Transverse colon (tissue), 4 donors: ENCODE measurements at regions not wholly inside any gene's neighbourhood (a gene's known extent, or its start where the extent isn't known, plus 50 kb on each side); places are given as distances from the start of the nearest gene placed in this dataset.

Source experiments
- DNase-seq: peaks from one replicate; pipeline ENCODE4 v3.0.0-alpha.2; 2019
- H3K27ac ChIP-seq, 4 donors: fragments of 200-600 bp; sonication (generic); 2 replicates each; pipeline ENCODE4 v1.5.1; 2016 to 2018; ENCODE audit warnings: inconsistent platforms in 4 of 4
- H3K27me3 ChIP-seq: fragments of 200-600 bp; sonication (generic); 2 replicates; pipeline ENCODE4 v1.5.1; 2017; ENCODE audit warnings: inconsistent platforms
- H3K36me3 ChIP-seq, 4 donors: fragments of 200-600 bp; sonication (generic); 2 replicates each; pipeline ENCODE4 v1.5.1; 2017 to 2019; ENCODE audit warnings: inconsistent platforms in 4 of 4
- H3K4me1 ChIP-seq, 4 donors: fragments of 200-600 bp; sonication (generic); 2 replicates each; pipeline ENCODE4 v1.5.1; 2017 to 2020; ENCODE audit warnings: inconsistent platforms in 4 of 4
- H3K4me3 ChIP-seq, 4 donors: fragments of 200-600 bp; sonication (generic); 1 replicate in 1 of 4; 2 replicates in 3 of 4; pipeline versions ENCODE4 v1.5.1 to v1.6.1; 2017 to 2019; ENCODE audit warnings: inconsistent platforms in 4 of 4
- H3K9me3 ChIP-seq, 2 donors: fragments of 200-600 bp; sonication (generic); 2 replicates each; pipeline ENCODE4 v1.5.1; 2017 to 2019; ENCODE audit warnings: inconsistent platforms in 2 of 2
- CTCF ChIP-seq, 5 experiments: fragments of 200-600 bp in 3 of 5; fragments of 450-650 bp in 2 of 5; sonication (generic) in 3 of 5; IDR thresholded peaks; 1 replicate in 2 of 5; 2 replicates in 3 of 5; pipeline ENCODE4 v1.5.1; 2016 to 2017; ENCODE audit warnings: antibody characterized with exemption in 5 of 5, inconsistent platforms in 3 of 5, mild to moderate bottlenecking in 2 of 5, moderate library complexity in 1 of 5
- EP300 ChIP-seq: sonication (generic); formaldehyde crosslinking; IDR thresholded peaks from one replicate; pipeline ENCODE4 v1.6.1; 2017; ENCODE audit warnings: antibody characterized with exemption, low read depth
- POLR2A ChIP-seq: fragments of 450-650 bp; IDR thresholded peaks from one replicate; pipeline ENCODE4 v1.6.1; 2016; ENCODE audit warnings: antibody characterized with exemption, mild to moderate bottlenecking, moderate library complexity
- POLR2AphosphoS5 ChIP-seq, 3 donors: sonication (generic); formaldehyde crosslinking; IDR thresholded peaks; one replicate each; pipeline ENCODE4 v1.6.1; 2016; ENCODE audit warnings: antibody characterized with exemption in 3 of 3
- WGBS, 2 donors: methylation state at CpG; one replicate each; pipeline ENCODE4 v1.1.5; 2018; ENCODE audit warnings: low coverage in 1 of 2; 5-methylcytosine and 5-hydroxymethylcytosine counted together
- in situ Hi-C, 4 donors: fragments of 200-750 bp; cut with MboI; loops; one replicate each; pipeline versions ENCODE4 v1.15.0 to v1.15.1; 2017; ENCODE audit warnings: low sequenced_read_pairs in 3 of 4, low pct_ligation_motif_present in 1 of 4, low pct_unique_long_range_greater_than_20kb in 1 of 4
- intact Hi-C: fragments of 100-400 bp; cut with DNase I; formaldehyde crosslinking; loops from one replicate; pipeline ENCODE4 v1.15.1; 2023; ENCODE audit warnings: low total_unique reads

- Histone ChIP-seq H3K4me1 (peaks cover 3 to 19% (median 13%) of the 10 kb centered on the region in 4 donors), H3K36me3 (no peaks in the 10 kb centered on the region), H3K27ac (peak overlapping the region; percentile 35 to 67 (median 46)), H3K9me3 (no peaks in the 10 kb centered on the region), H3K27me3 (no peaks in the 10 kb centered on the region), H3K4me3 (peak overlapping the region in 1 of 4 donors; percentile 14)
- peak; percentile 73 for DNase-seq
- TF ChIP-seq EP300 (no peak), POLR2A (no peak), POLR2AphosphoS5 (IDR thresholded peaks at IDR 0.05) (no peak), CTCF (IDR thresholded peaks at IDR 0.05) (no peak)
- in situ Hi-C loops (no loop called here), intact Hi-C loops (no loop called here)
- 28 to 38% methylated on average over 3 to 8 of the region's 8 CpGs for WGBS, 2 donors
These were observed 88.6 kb upstream of the HNRNPU start for GRCh38 chr1:244952940-244953339.

DNA sequence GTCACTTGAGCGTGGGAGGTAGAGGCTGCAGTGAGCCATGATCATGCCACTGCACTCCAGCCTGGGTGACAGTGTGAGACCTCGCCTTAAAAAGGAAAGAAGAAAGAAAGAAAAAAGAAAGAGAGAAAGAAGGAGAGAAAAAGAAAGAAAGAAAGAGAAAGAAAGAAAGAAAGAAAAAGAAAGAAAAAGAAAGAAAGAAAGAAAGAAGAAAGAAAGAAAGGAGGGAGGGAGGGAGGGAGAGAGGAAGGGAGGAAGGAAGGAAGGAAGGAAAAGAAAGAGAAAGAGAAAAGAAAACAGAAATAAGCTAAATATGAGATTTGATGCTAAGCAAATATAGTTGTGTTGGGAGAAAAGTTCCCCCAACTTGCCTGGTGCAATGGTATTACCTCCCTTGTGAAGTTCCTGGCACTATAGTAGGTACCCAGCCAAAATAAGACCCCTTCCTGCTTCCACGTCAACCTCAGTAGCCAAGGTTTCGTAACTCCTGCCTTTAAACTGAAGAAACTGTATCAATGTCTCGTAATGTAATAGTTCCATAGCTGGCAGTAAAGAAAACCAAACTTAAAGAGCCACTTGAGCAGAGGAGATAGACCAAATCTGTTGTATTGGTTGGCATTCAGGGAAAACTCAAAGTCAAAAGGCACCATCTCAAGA is 88.1 kb upstream of the HNRNPU start:
- no peaks in the 10 kb centered on the region for H3K9me3 ChIP-seq
- no peaks in the 10 kb centered on the region for H3K36me3 ChIP-seq
- H3K4me1 ChIP-seq: peaks cover 3 to 19% (median 13%) of the 10 kb centered on the region in 4 donors
- intact Hi-C loops (no loop called here), in situ Hi-C loops (no loop called here)
- TF ChIP-seq CTCF (IDR thresholded peaks at IDR 0.05): no peak
- no peak for TF ChIP-seq POLR2A
- TF ChIP-seq EP300: no peak
- TF ChIP-seq POLR2AphosphoS5 (IDR thresholded peaks at IDR 0.05): no peak
- no peak for DNase-seq
- no peaks in the 10 kb centered on the region for H3K27me3 ChIP-seq
- H3K4me3 ChIP-seq: no peak overlapping the region
- H3K27ac ChIP-seq: peak overlapping the region; percentile 35 to 67 (median 46)
- 68 to 77% methylated on average over 5 of the region's 5 CpGs for WGBS, 2 donors

DNA sequence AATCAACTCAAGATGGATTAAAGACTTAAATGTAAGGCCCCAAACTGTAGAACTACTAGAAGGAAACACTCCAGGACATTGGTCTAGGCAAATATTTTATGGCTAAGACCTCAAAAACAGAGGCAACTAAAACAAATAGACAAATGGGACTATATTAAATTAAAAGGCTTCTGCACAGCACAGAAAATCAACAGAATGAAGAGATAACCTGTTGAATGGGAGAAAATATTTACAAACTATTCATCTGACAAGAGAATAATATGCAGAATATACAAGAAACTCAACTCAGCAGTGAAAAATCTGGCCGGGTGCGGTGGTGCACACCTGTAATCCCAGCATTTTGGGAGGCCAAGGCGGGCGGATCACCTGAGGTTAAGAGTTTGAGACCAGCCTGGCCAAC is 84.1 kb upstream of the HNRNPU start:
- Histone ChIP-seq H3K4me1 (peaks cover 0 to 7% (median 3%) of the 10 kb centered on the region in 4 donors), H3K36me3 (no peaks in the 10 kb centered on the region), H3K27ac (no peak overlapping the region), H3K27me3 (no peaks in the 10 kb centered on the region), H3K4me3 (no peak overlapping the region), H3K9me3 (no peaks in the 10 kb centered on the region)
- TF ChIP-seq CTCF (IDR thresholded peaks at IDR 0.05) (no peak), EP300 (no peak), POLR2AphosphoS5 (IDR thresholded peaks at IDR 0.05) (no peak), POLR2A (no peak)
- no peak for DNase-seq
- intact Hi-C loops (no loop called here), in situ Hi-C loops (no loop called here)
- 98% methylated on average over 4 of the region's 4 CpGs; no CpG with 5 or more reads in 1 of the 2 donors for WGBS, 2 donors

DNA sequence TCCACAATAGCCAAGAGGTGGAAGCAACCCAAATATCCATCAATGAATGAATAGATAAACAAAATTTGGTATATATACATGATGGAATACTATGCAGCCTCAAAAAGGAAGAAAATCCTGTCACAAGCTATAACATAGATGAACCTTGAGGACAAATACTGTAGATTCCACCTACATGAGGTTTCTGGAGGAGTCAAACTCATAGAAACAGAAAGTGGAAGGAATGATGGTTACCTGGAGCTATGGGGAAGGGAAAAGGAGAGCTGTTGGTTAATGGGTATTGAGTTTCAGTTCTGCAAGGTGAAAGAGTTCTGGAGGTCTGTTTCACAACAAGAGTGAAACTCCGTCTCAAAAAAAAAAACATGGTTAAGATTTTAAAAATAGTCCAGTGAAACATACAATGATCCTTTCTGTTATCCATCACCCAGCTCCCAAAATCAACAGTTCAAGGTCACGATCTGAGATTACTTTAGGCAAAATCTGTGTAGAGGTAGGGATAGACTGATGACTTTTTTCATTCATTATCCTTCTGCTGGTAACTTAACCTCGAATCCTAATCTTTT is 80.8 kb upstream of the HNRNPU start:
- Histone ChIP-seq H3K27me3 (no peaks in the 10 kb centered on the region), H3K36me3 (no peaks in the 10 kb centered on the region), H3K4me1 (no peaks in the 10 kb centered on the region), H3K9me3 (no peaks in the 10 kb centered on the region), H3K27ac (no peak overlapping the region), H3K4me3 (no peak overlapping the region)
- intact Hi-C loops (no loop called here), in situ Hi-C loops (no loop called here)
- no peak for TF ChIP-seq CTCF (IDR thresholded peaks at IDR 0.05)
- TF ChIP-seq POLR2A: no peak
- no peak for TF ChIP-seq POLR2AphosphoS5 (IDR thresholded peaks at IDR 0.05)
- no peak for TF ChIP-seq EP300
- 71 to 82% methylated on average over 3 of the region's 3 CpGs for whole genome bisulfite sequencing, 2 donors
- no peak for DNase-seq
